K562 (cell line): ENCODE measurements at regions not wholly inside any gene's neighbourhood (a gene's known extent, or its start where the extent isn't known, plus 50 kb on each side); places are given as distances from the start of the nearest gene placed in this dataset.

ENCODE experiments used
- EP300 ChIP-seq: IDR thresholded peaks from 2 replicates; pipeline ENCODE4 v1.6.1; 2012; ENCODE audit warnings: low read length, improper control_type of control experiment
- HDAC1 ChIP-seq, 2 experiments: fragments of 450-650 bp; IDR thresholded peaks; 2 replicates each; pipeline ENCODE4 v1.6.1; 2016 to 2017; ENCODE audit warnings: inconsistent platforms in 1 of 2, mild to moderate bottlenecking in 1 of 2, moderate library complexity in 1 of 2
- HDAC8 ChIP-seq: fragments of 450-650 bp; IDR thresholded peaks from 2 replicates; pipeline ENCODE4 v1.6.1; 2016; ENCODE audit warnings: mild to moderate bottlenecking, missing genetic modification characterization, moderate library complexity, missing compliant biosample characterization
- LEF1 ChIP-seq: fragments of 450-650 bp; IDR thresholded peaks from 2 replicates; pipeline ENCODE4 v1.6.1; 2016; ENCODE audit warnings: mild to moderate bottlenecking
- MXI1 ChIP-seq: IDR thresholded peaks from 2 replicates; pipeline ENCODE4 v1.6.1; 2011; ENCODE audit warnings: low read depth, mild to moderate bottlenecking, improper control_type of control experiment, low read length
- POLR2AphosphoS2 ChIP-seq: IDR thresholded peaks from 2 replicates; pipeline ENCODE4 v1.6.1; 2012; ENCODE audit warnings: low read length, improper control_type of control experiment
- POLR2AphosphoS5 ChIP-seq: IDR thresholded peaks from 2 replicates; pipeline ENCODE4 v1.6.1; 2011; ENCODE audit warnings: mild to moderate bottlenecking, low read depth, low read length, moderate library complexity; ENCODE audit not compliant: control insufficient read depth, insufficient read depth
- STAT6 ChIP-seq: sonication (generic); formaldehyde crosslinking; IDR thresholded peaks from 2 replicates; pipeline ENCODE4 v1.8.1; 2023; ENCODE audit warnings: mild to moderate bottlenecking, missing genetic modification reagents
- TARDBP ChIP-seq: fragments of 450-650 bp; IDR thresholded peaks from 2 replicates; pipeline ENCODE4 v1.6.1; 2016
- TRIM28 ChIP-seq: fragments of 450-650 bp; IDR thresholded peaks from 2 replicates; pipeline ENCODE4 v1.6.1; 2017
- TF ChIP-seq, protein P1 (sequence below), 3 experiments: IDR thresholded peaks in 2 of 3; conservative IDR thresholded peaks in 1 of 3; 2 replicates each; pipeline ENCODE4 v1.5.1; 2011 to 2012; ENCODE audit warnings: low read length in 3 of 3, mild to moderate bottlenecking in 3 of 3, control low read depth in 2 of 3, improper control_type of control experiment in 1 of 3, inconsistent platforms in 1 of 3, low read depth in 1 of 3, mixed read lengths in 1 of 3, moderate library complexity in 1 of 3; ENCODE audit not compliant: insufficient read depth in 2 of 3

GRCh38 chr12:59357811-59358210 is 238.0 kb upstream of the SLC16A7 start:
- no peak for TF ChIP-seq STAT6 (CRISPR knock-in tag)
- no peak for TF ChIP-seq POLR2AphosphoS2
- no peak for TF ChIP-seq MXI1
- TF ChIP-seq, protein P1, sequence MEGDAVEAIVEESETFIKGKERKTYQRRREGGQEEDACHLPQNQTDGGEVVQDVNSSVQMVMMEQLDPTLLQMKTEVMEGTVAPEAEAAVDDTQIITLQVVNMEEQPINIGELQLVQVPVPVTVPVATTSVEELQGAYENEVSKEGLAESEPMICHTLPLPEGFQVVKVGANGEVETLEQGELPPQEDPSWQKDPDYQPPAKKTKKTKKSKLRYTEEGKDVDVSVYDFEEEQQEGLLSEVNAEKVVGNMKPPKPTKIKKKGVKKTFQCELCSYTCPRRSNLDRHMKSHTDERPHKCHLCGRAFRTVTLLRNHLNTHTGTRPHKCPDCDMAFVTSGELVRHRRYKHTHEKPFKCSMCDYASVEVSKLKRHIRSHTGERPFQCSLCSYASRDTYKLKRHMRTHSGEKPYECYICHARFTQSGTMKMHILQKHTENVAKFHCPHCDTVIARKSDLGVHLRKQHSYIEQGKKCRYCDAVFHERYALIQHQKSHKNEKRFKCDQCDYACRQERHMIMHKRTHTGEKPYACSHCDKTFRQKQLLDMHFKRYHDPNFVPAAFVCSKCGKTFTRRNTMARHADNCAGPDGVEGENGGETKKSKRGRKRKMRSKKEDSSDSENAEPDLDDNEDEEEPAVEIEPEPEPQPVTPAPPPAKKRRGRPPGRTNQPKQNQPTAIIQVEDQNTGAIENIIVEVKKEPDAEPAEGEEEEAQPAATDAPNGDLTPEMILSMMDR (IDR thresholded peaks at IDR 0.05 in 2 of 3, conservative IDR thresholded peaks at IDR 0.05 in 1 of 3; ENCODE audit: insufficient read depth in 2 of 3, low read depth in 1 of 3, low read length in 3 of 3): no peak
- TF ChIP-seq TRIM28: no peak
- TF ChIP-seq POLR2AphosphoS5: no peak
- no peak for TF ChIP-seq LEF1
- TF ChIP-seq TARDBP: no peak
- no peak for TF ChIP-seq HDAC1 (IDR thresholded peaks at IDR 0.05)
- no peak for TF ChIP-seq EP300
- TF ChIP-seq HDAC8: no peak
